DMS153 treated with DMSO at 0.1 percent for 48 hours (cell line): ENCODE measurements at regions not wholly inside any gene's neighbourhood (a gene's known extent, or its start where the extent isn't known, plus 50 kb on each side); places are given as distances from the start of the nearest gene placed in this dataset.

Source experiments
- DNase-seq: peaks from one replicate; lab custom pipeline; 2025; ENCODE audit not compliant: unreplicated experiment; lab: John Stamatoyannopoulos, UW

- no peak for DNase-seq
Measured at GRCh38 chr10:128604025-128604424, 477.8 kb upstream of the MKI67 start.

- DNase-seq = no peak
Measured at GRCh38 chr10:128605180-128605579, 479.0 kb upstream of the MKI67 start.

GRCh38 chr10:128606055-128606454 lies 479.8 kb upstream of the MKI67 start:
- DNase-seq = no peak

- no peak for DNase-seq
Measured at GRCh38 chr10:128608791-128609190, 482.6 kb upstream of the MKI67 start.

GRCh38 chr10:128609460-128609859 lies 483.2 kb upstream of the MKI67 start:
- no peak for DNase-seq

- no peak for DNase-seq
Measured at GRCh38 chr10:128610113-128610512, 483.9 kb upstream of the MKI67 start.

- no peak for DNase-seq
Measured at GRCh38 chr10:128612195-128612594, 486.0 kb upstream of the MKI67 start.

- no peak for DNase-seq
Measured at GRCh38 chr10:128612631-128613030, 486.4 kb upstream of the MKI67 start.

GRCh38 chr10:128614016-128614605 lies 487.9 kb upstream of the MKI67 start:
- DNase-seq = no peak

- DNase-seq = no peak
Measured at GRCh38 chr10:128614802-128615553, 488.8 kb upstream of the MKI67 start.

GRCh38 chr10:128617532-128617931 lies 491.3 kb upstream of the MKI67 start:
- no peak for DNase-seq

- DNase-seq = no peak
Measured at GRCh38 chr10:128622706-128623105, 496.5 kb upstream of the MKI67 start.

GRCh38 chr10:128623776-128624175 lies 497.6 kb upstream of the MKI67 start:
- DNase-seq = no peak

GRCh38 chr10:128624656-128625530 lies 498.7 kb upstream of the MKI67 start:
- DNase-seq = no peak

- DNase-seq = no peak
Measured at GRCh38 chr10:128625926-128626325, 499.7 kb upstream of the MKI67 start.

- no peak for DNase-seq
Measured at GRCh38 chr10:128626397-128627000, 500.3 kb upstream of the MKI67 start.

GRCh38 chr10:128627811-128628210 lies 501.6 kb upstream of the MKI67 start:
- no peak for DNase-seq

GRCh38 chr10:128628252-128628651 lies 502.0 kb upstream of the MKI67 start:
- DNase-seq = no peak

- no peak for DNase-seq
Measured at GRCh38 chr10:128629111-128630096, 503.2 kb upstream of the MKI67 start.

GRCh38 chr10:128630787-128631252 lies 504.6 kb upstream of the MKI67 start:
- DNase-seq = no peak
